Stimulated activated naive CD8-positive, alpha-beta T cell treated with anti-CD3 and anti-CD28 coated beads, Interleukin-15, Interleukin-2, amounts not matched to agents 100 U/mL and 50 U/mL, for 24 hours (primary cell): ENCODE measurements at regions not wholly inside any gene's neighbourhood (a gene's known extent, or its start where the extent isn't known, plus 50 kb on each side); places are given as distances from the start of the nearest gene placed in this dataset.
"Not testable (repeated sequence)": the region's sequence is repeated elsewhere in the genome, so short reads cannot be mapped to it uniquely, and the experiment has no call there.

Experiments used
- ATAC-seq: fragments of 150-1000 bp; cut with Tn5 transposase; one replicate; pipeline ENCODE4 v1.10.0; 2021
- DNase-seq: peaks from one replicate; pipeline ENCODE4 v3.0.0; 2021

GRCh38 chr15:98088307-98088945 lies 127.9 kb downstream of the ARRDC4 start:
- not testable (repeated sequence) for DNase-seq
- ATAC-seq: peak; percentile 97

- ATAC-seq, DNase-seq: not testable (repeated sequence)
Measured at GRCh38 chr15:98089352-98089751, 128.8 kb downstream of the ARRDC4 start.

- not testable (repeated sequence) for ATAC-seq, DNase-seq
Measured at GRCh38 chr15:98097986-98098385, 137.5 kb downstream of the ARRDC4 start.

- not testable (repeated sequence) for ATAC-seq, DNase-seq
Measured at GRCh38 chr15:98100606-98101005, 140.1 kb downstream of the ARRDC4 start.

GRCh38 chr15:98103570-98103969 lies 143.1 kb downstream of the ARRDC4 start:
- no peak for ATAC-seq

GRCh38 chr15:98104386-98105151 lies 144.1 kb downstream of the ARRDC4 start:
- not testable (repeated sequence) for ATAC-seq, DNase-seq

More at GRCh38 chr15:98103570-98103969, 143.1 kb downstream of the ARRDC4 start:
- no peak for DNase-seq

GRCh38 chr15:98106615-98107194 lies 146.2 kb downstream of the ARRDC4 start:
- not testable (repeated sequence) for ATAC-seq, DNase-seq

GRCh38 chr15:98111806-98112205 lies 151.3 kb downstream of the ARRDC4 start:
- no peak for ATAC-seq
- DNase-seq: no peak

- DNase-seq (no peak), ATAC-seq (no peak)
Measured at GRCh38 chr15:98113327-98113726, 152.8 kb downstream of the ARRDC4 start.

- ATAC-seq (no peak), DNase-seq (no peak)
Measured at GRCh38 chr15:98120561-98120960, 160.1 kb downstream of the ARRDC4 start.

GRCh38 chr15:98121536-98121935 lies 161.0 kb downstream of the ARRDC4 start:
- no peak for ATAC-seq
- DNase-seq: no peak

GRCh38 chr15:98121957-98122356 lies 161.5 kb downstream of the ARRDC4 start:
- ATAC-seq: no peak

GRCh38 chr15:98123297-98123696 lies 162.8 kb downstream of the ARRDC4 start:
- ATAC-seq (no peak), DNase-seq (no peak)

More at GRCh38 chr15:98121957-98122356, 161.5 kb downstream of the ARRDC4 start:
- DNase-seq: no peak

- DNase-seq: no peak
- ATAC-seq: no peak
Measured at GRCh38 chr15:98123834-98124233, 163.3 kb downstream of the ARRDC4 start.

- no peak for ATAC-seq
- DNase-seq: no peak
Measured at GRCh38 chr15:98124581-98124980, 164.1 kb downstream of the ARRDC4 start.

- ATAC-seq (no peak), DNase-seq (no peak)
Measured at GRCh38 chr15:98126326-98127085, 166.0 kb downstream of the ARRDC4 start.

GRCh38 chr15:98127586-98127985 lies 167.1 kb downstream of the ARRDC4 start:
- ATAC-seq: no peak
- DNase-seq: no peak

GRCh38 chr15:98131924-98132323 lies 171.4 kb downstream of the ARRDC4 start:
- ATAC-seq: no peak
- no peak for DNase-seq

GRCh38 chr15:98134905-98135304 lies 174.4 kb downstream of the ARRDC4 start:
- ATAC-seq (no peak), DNase-seq (no peak)

- ATAC-seq (no peak), DNase-seq (no peak)
Measured at GRCh38 chr15:98138910-98139309, 178.4 kb downstream of the ARRDC4 start.

GRCh38 chr15:98139337-98139736 lies 178.8 kb downstream of the ARRDC4 start:
- DNase-seq (no peak), ATAC-seq (no peak)

- ATAC-seq (no peak), DNase-seq (no peak)
Measured at GRCh38 chr15:98142572-98142971, 182.1 kb downstream of the ARRDC4 start.
